ENCODE measurements at regions not wholly inside any gene's neighbourhood (a gene's known extent, or its start where the extent isn't known, plus 50 kb on each side); places are given as distances from the start of the nearest gene placed in this dataset.

- H3K4me1 ChIP-seq (ENCODE audit: control insufficient read depth, insufficient read depth, low read length) = peaks cover 8% of the 10 kb centered on the region
- WGBS (ENCODE audit: insufficient coverage, insufficient replicate concordance, low lambda C conversion rate, missing lambda C conversion rate) = 35% methylated on average over 11 of the region's 11 CpGs
- intact Hi-C loops (cut with micrococcal nuclease; ENCODE audit: unreplicated experiment) (no loop called here), in situ Hi-C loops (cut with MboI) (no loop called here)
- H3K9me3 ChIP-seq (replicated peaks; ENCODE audit: control insufficient read depth, insufficient read depth, low read length) = no peaks in the 10 kb centered on the region
- ChIA-PET POLR2A (no interaction called here), RAD21 (ENCODE audit: unreplicated experiment) (no interaction called here), SMC1A (ENCODE audit: uncharacterized antibody, unreplicated experiment) (interaction anchor here (0.9 to 1.5 kb wide), 2 partner anchors 10 to 26 kb away, joined by 3 read pairs; no protein-coding TSS in a partner anchor), CTCF (interaction anchor here (0.7 to 1.5 kb wide), 3 partner anchors 10 to 17 kb away, joined by 3 read pairs; no protein-coding TSS in a partner anchor)
- TF ChIP-seq POLR2AphosphoS5 (IDR thresholded peaks at IDR 0.05; ENCODE audit: low read length) (no peak), NFIC (IDR thresholded peaks at IDR 0.05; ENCODE audit: low read depth, low read length) (no peak), ZNF217 (IDR thresholded peaks at IDR 0.05) (no peak), ZNF687 (IDR thresholded peaks at IDR 0.05) (no peak), NBN (IDR thresholded peaks at IDR 0.05) (no peak), MXI1 (IDR thresholded peaks at IDR 0.05; ENCODE audit: low read depth, low read length) (no peak), BMI1 (IDR thresholded peaks at IDR 0.05; ENCODE audit: borderline replicate concordance) (no peak), CEBPZ (IDR thresholded peaks at IDR 0.05; ENCODE audit: low read depth, low read length) (no peak), SIN3A (IDR thresholded peaks at IDR 0.05; ENCODE audit: low read depth, low read length) (no peak), SP1 (IDR thresholded peaks at IDR 0.05; ENCODE audit: low read depth, low read length) (no peak), HDAC2 (IDR thresholded peaks at IDR 0.05) (no peak), HDAC6 (IDR thresholded peaks at IDR 0.05; ENCODE audit: unreplicated experiment) (no peak), SREBF1 (IDR thresholded peaks at IDR 0.05; ENCODE audit: low read length) (no peak)
- TF ChIP-seq, protein P1, sequence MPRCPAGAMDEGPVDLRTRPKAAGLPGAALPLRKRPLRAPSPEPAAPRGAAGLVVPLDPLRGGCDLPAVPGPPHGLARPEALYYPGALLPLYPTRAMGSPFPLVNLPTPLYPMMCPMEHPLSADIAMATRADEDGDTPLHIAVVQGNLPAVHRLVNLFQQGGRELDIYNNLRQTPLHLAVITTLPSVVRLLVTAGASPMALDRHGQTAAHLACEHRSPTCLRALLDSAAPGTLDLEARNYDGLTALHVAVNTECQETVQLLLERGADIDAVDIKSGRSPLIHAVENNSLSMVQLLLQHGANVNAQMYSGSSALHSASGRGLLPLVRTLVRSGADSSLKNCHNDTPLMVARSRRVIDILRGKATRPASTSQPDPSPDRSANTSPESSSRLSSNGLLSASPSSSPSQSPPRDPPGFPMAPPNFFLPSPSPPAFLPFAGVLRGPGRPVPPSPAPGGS (IDR thresholded peaks at IDR 0.05; ENCODE audit: borderline replicate concordance, insufficient read depth, low read depth, low read length, poor library complexity, severe bottlenecking) = no peak
- H2AFZ ChIP-seq (ENCODE audit: control insufficient read depth, low read depth, low read length) = no peak overlapping the region
- no TSS peak for BruUV-seq (replicated peaks)
- H3K79me2 ChIP-seq (ENCODE audit: control insufficient read depth, insufficient read depth, low read length) = no peaks in the 10 kb centered on the region
- H3K27me3 ChIP-seq (replicated peaks in 1 of 2; ENCODE audit: control insufficient read depth in 2 of 2, insufficient read depth in 2 of 2, low read length in 1 of 2) = no peaks in the 10 kb centered on the region
- no peak overlapping the region for H3K27ac ChIP-seq (ENCODE audit: control insufficient read depth, insufficient read depth)
- no peak for ATAC-seq
- no peaks in the 10 kb centered on the region for H4K20me1 ChIP-seq (ENCODE audit: control insufficient read depth, insufficient read depth)
- DNase-seq (ENCODE audit: low read depth, low spot score) = no peak
- FAIRE-seq = no peak
- no peak overlapping the region for H3K9ac ChIP-seq (ENCODE audit: control insufficient read depth, insufficient read depth, low read length)
- H3K4me3 ChIP-seq = no peak overlapping the region
- no peak overlapping the region for H3K4me2 ChIP-seq (ENCODE audit: control insufficient read depth, insufficient read depth)
- no peaks in the 10 kb centered on the region for H3K36me3 ChIP-seq (ENCODE audit: control insufficient read depth in 2 of 2, insufficient read depth in 2 of 2, low read length in 1 of 2)
These were observed 126.3 kb downstream of the C5orf15 start for GRCh38 chr5:133841831-133842750.
